Loucy (cell line): ENCODE measurements at regions not wholly inside any gene's neighbourhood (a gene's known extent, or its start where the extent isn't known, plus 50 kb on each side); places are given as distances from the start of the nearest gene placed in this dataset.

Experiments
- H2AFZ ChIP-seq: fragments of 200-600 bp; sonication (generic); 2 replicates; pipeline ENCODE4 v1.6.0; 2016; ENCODE audit warnings: antibody characterized with exemption, mild to moderate bottlenecking, low read length, moderate library complexity
- H3F3A ChIP-seq: fragments of 200-600 bp; 2 replicates; pipeline ENCODE4 v1.6.0; 2016; ENCODE audit warnings: antibody characterized with exemption, low read depth, mild to moderate bottlenecking
- H3K27me3 ChIP-seq: fragments of 200-600 bp; sonication (generic); 2 replicates; pipeline ENCODE4 v1.6.1; 2014; ENCODE audit warnings: low read length, mild to moderate bottlenecking; ENCODE audit not compliant: insufficient read depth, poor library complexity, severe bottlenecking
- H3K36me3 ChIP-seq: fragments of 200-600 bp; sonication (generic); 2 replicates; pipeline ENCODE4 v1.6.1; 2016; ENCODE audit warnings: low read length; ENCODE audit not compliant: insufficient read depth
- H3K4me1 ChIP-seq: fragments of 200-600 bp; sonication (generic); 2 replicates; pipeline ENCODE4 v1.5.1; 2014; ENCODE audit warnings: low read length, mild to moderate bottlenecking; ENCODE audit not compliant: insufficient read depth, poor library complexity, severe bottlenecking
- H3K4me2 ChIP-seq: fragments of 200-600 bp; sonication (generic); 2 replicates; pipeline ENCODE4 v1.6.0; 2014; ENCODE audit warnings: antibody characterized with exemption, low read length, low read depth, mild to moderate bottlenecking; ENCODE audit not compliant: poor library complexity, severe bottlenecking
- H3K4me3 ChIP-seq: fragments of 200-600 bp; sonication (generic); 2 replicates; pipeline ENCODE4 v1.5.1; 2014; ENCODE audit warnings: low read length, mild to moderate bottlenecking, mixed read lengths; ENCODE audit not compliant: poor library complexity, severe bottlenecking
- H3K79me2 ChIP-seq: fragments of 200-600 bp; sonication (generic); 2 replicates; pipeline ENCODE4 v1.6.1; 2014; ENCODE audit warnings: low read length; ENCODE audit not compliant: insufficient read depth
- H3K9ac ChIP-seq: fragments of 200-600 bp; sonication (generic); 2 replicates; pipeline ENCODE4 v1.6.0; 2014; ENCODE audit warnings: mild to moderate bottlenecking, low read depth, low read length, moderate library complexity; ENCODE audit not compliant: poor library complexity, severe bottlenecking
- H3K9me2 ChIP-seq: fragments of 200-600 bp; sonication (generic); replicated peaks from 2 replicates; pipeline ENCODE4 v1.6.1; 2016; ENCODE audit warnings: low read depth, low read length, mixed read lengths
- H3K9me3 ChIP-seq: fragments of 200-600 bp; sonication (generic); 2 replicates; pipeline ENCODE4 v1.6.1; 2014; ENCODE audit warnings: mild to moderate bottlenecking, antibody characterized with exemption, low read length, low read depth; ENCODE audit not compliant: insufficient read depth
- H4K20me1 ChIP-seq: fragments of 200-600 bp; sonication (generic); 2 replicates; pipeline ENCODE4 v1.6.0; 2014; ENCODE audit warnings: antibody characterized with exemption, low read length, mild to moderate bottlenecking; ENCODE audit not compliant: insufficient read depth, poor library complexity, severe bottlenecking
- EZH2phosphoT487 ChIP-seq: fragments of 200-600 bp; IDR thresholded peaks from 2 replicates; pipeline ENCODE4 v1.6.1; 2018; ENCODE audit warnings: antibody characterized with exemption, mild to moderate bottlenecking, moderate library complexity, borderline replicate concordance
- TF ChIP-seq, protein P1 (sequence below): fragments of 200-600 bp; sonication (generic); conservative IDR thresholded peaks from 2 replicates; pipeline ENCODE4 v1.5.1; 2014; ENCODE audit warnings: mild to moderate bottlenecking, antibody characterized with exemption, low read length

DNA sequence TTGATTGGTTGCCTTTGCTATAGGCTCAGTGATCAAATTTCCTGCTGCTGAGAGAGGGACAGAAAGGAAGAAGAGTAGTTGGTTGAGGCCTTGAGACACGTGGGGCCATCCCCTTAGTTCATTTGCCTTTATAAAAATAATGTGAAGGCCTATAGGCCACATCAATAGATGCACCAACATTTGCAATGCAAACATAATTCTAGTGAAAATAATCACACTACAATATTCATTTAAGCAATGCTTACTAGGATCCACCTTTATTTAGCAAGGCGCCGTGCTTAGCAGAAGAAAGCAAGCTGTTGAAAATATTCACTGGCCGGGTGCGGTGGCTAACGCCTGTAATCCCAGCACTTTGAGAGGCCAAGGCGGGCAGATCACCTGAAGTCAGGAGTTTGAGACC is 105.3 kb upstream of the CXCR4 start:
- Histone ChIP-seq H3K9ac (no peak overlapping the region), H3K4me3 (no peak overlapping the region), H3K4me2 (no peak overlapping the region), H3K4me1 (peaks cover 24% of the 10 kb centered on the region), H3K9me3 (no peaks in the 10 kb centered on the region), H4K20me1 (no peaks in the 10 kb centered on the region), H3K79me2 (no peaks in the 10 kb centered on the region), H2AFZ (no peak overlapping the region), H3K36me3 (no peaks in the 10 kb centered on the region), H3F3A (no peaks in the 10 kb centered on the region), H3K9me2 (no peaks in the 10 kb centered on the region), H3K27me3 (no peaks in the 10 kb centered on the region)
- TF ChIP-seq, protein P1, sequence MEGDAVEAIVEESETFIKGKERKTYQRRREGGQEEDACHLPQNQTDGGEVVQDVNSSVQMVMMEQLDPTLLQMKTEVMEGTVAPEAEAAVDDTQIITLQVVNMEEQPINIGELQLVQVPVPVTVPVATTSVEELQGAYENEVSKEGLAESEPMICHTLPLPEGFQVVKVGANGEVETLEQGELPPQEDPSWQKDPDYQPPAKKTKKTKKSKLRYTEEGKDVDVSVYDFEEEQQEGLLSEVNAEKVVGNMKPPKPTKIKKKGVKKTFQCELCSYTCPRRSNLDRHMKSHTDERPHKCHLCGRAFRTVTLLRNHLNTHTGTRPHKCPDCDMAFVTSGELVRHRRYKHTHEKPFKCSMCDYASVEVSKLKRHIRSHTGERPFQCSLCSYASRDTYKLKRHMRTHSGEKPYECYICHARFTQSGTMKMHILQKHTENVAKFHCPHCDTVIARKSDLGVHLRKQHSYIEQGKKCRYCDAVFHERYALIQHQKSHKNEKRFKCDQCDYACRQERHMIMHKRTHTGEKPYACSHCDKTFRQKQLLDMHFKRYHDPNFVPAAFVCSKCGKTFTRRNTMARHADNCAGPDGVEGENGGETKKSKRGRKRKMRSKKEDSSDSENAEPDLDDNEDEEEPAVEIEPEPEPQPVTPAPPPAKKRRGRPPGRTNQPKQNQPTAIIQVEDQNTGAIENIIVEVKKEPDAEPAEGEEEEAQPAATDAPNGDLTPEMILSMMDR: no peak
- TF ChIP-seq EZH2phosphoT487: no peak

DNA sequence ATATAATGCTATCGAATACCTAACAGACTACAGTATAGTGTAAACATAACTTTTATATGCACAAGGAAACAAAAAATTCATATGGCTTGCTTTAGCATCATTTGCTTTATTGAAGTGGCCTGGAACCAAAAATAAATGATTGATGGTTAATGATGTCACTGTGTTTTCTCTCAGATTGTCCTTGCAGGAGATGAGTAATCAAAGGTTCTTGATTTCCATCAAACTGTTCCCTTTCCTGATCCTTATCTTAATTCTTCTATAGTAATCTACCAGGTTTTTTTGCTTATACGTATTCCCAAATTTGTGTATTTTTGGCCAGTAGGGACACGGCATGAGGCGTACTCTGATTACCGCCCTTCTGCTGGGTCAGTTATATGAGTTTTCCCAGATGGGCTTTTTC is 104.9 kb upstream of the CXCR4 start:
- Histone ChIP-seq H3K27me3 (no peaks in the 10 kb centered on the region), H3K4me2 (no peak overlapping the region), H3K4me1 (peaks cover 24% of the 10 kb centered on the region), H3K9ac (no peak overlapping the region), H3K9me3 (no peaks in the 10 kb centered on the region), H2AFZ (no peak overlapping the region), H3K79me2 (no peaks in the 10 kb centered on the region), H3F3A (no peaks in the 10 kb centered on the region), H3K36me3 (no peaks in the 10 kb centered on the region), H3K4me3 (no peak overlapping the region), H3K9me2 (no peaks in the 10 kb centered on the region), H4K20me1 (no peaks in the 10 kb centered on the region)
- TF ChIP-seq, protein P1: no peak
- no peak for TF ChIP-seq EZH2phosphoT487

DNA sequence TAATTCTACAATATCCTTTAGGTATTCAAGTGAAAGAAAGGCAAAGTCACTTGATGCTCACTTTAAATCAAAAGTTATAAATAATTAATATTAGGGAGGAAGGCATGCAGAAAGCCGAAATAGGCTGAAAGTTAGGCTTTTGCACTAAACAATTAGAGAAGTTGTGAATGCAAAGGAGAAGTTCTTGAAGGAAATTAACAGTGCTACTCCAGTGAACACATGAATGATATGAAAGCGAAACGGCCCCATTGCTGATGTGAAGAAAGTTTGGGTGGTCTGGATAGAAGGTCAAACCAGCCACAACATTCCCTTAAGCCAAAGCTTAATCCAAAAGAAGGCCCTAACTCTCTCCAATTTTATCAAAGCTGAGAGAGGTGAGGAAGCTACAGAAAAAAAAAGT is 103.1 kb upstream of the CXCR4 start:
- Histone ChIP-seq H3K9me3 (no peaks in the 10 kb centered on the region), H2AFZ (no peak overlapping the region), H3K79me2 (no peaks in the 10 kb centered on the region), H4K20me1 (no peaks in the 10 kb centered on the region), H3K27me3 (no peaks in the 10 kb centered on the region), H3K36me3 (no peaks in the 10 kb centered on the region), H3K9me2 (no peaks in the 10 kb centered on the region), H3K4me1 (peaks cover 10% of the 10 kb centered on the region), H3K4me3 (no peak overlapping the region), H3K9ac (no peak overlapping the region), H3F3A (no peaks in the 10 kb centered on the region), H3K4me2 (no peak overlapping the region)
- no peak for TF ChIP-seq EZH2phosphoT487

DNA sequence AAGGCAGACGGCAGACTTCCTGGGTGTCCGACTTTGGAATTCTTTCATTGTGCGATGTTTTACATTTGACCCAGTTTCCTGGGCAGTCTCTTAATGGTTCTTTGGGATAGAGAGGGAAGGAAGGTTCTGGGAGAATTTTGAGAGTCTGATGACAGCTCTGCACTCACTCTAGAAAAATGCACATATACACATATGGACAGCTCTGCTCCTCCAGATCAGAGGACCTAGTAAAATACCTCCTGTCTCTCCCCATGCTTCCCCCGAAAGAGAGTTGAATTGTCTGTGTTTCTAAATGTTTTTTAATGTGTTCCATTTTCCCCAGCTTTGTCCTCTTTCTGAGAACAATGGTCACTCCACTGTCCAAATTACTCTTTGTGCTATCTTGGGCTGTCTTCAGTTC is 102.0 kb upstream of the CXCR4 start:
- Histone ChIP-seq H3K79me2 (no peaks in the 10 kb centered on the region), H4K20me1 (no peaks in the 10 kb centered on the region), H3K27me3 (no peaks in the 10 kb centered on the region), H3K9me2 (no peaks in the 10 kb centered on the region), H3F3A (no peaks in the 10 kb centered on the region), H3K9me3 (no peaks in the 10 kb centered on the region), H3K4me2 (no peak overlapping the region), H2AFZ (no peak overlapping the region), H3K4me3 (no peak overlapping the region), H3K36me3 (no peaks in the 10 kb centered on the region), H3K4me1 (peaks cover 2% of the 10 kb centered on the region), H3K9ac (no peak overlapping the region)
- no peak for TF ChIP-seq EZH2phosphoT487
- TF ChIP-seq, protein P1: no peak
